ENCODE measurements at regions not wholly inside any gene's neighbourhood (a gene's known extent, or its start where the extent isn't known, plus 50 kb on each side); places are given as distances from the start of the nearest gene placed in this dataset.

DNA sequence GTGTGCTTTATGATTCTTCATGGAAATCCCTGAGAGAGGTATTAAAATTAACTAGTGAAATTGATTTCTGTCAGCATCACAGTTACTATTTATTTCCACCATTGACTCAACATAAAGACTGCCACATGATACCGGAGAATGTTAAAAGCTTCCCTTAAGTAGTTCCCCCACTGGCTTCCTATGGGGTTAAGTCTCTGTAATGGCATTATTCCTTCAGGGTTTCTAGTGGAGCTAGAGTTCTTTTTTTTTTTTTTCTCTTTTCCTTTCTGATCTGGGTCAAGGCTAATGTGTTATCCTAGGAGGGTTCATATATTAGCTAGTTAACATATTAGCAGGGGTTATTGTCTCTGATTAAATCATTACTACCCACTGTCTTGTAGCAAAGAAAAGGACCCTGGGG is 1919.1 kb upstream of the PIK3C3 start:
- Histone ChIP-seq H3K9me3 (ENCODE audit: insufficient read depth, low read depth, low read length) (no peaks in the 10 kb centered on the region), H3K4me3 (ENCODE audit: low read length) (no peak overlapping the region), H3K27me3 (ENCODE audit: insufficient read depth, low read length) (no peaks in the 10 kb centered on the region), H3K36me3 (ENCODE audit: insufficient read depth, low read length) (no peaks in the 10 kb centered on the region), H3K9ac (ENCODE audit: low read depth, low read length) (no peak overlapping the region), H3K27ac (ENCODE audit: low read depth, low read length) (no peak overlapping the region), H3K4me1 (ENCODE audit: insufficient read depth, low read length) (no peaks in the 10 kb centered on the region)
- 100% methylated on average over 1 of the region's 1 CpG for WGBS

DNA sequence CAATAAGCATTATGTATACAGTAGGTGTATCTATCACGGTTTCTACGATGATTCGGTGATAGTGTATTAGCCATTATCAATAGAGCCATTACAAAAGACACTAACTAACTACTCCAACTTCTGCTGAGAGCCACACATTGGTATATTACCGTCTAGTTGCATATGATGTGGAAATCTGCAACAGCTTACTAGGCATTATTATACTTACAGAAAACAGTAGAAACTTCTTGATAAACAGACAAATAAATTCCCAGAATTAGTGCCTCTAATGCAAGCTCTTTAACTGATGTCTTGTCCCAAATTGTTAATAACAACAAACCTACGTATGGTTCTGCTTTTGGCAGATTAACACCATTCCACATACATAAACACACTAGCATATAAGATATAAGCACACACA is 1923.0 kb upstream of the PIK3C3 start:
- Histone ChIP-seq H3K4me1 (ENCODE audit: insufficient read depth, low read length) (no peaks in the 10 kb centered on the region), H3K4me3 (ENCODE audit: low read length) (no peak overlapping the region), H3K9ac (ENCODE audit: low read depth, low read length) (no peak overlapping the region), H3K9me3 (ENCODE audit: insufficient read depth, low read depth, low read length) (no peaks in the 10 kb centered on the region), H3K27me3 (ENCODE audit: insufficient read depth, low read length) (no peaks in the 10 kb centered on the region), H3K36me3 (ENCODE audit: insufficient read depth, low read length) (no peaks in the 10 kb centered on the region), H3K27ac (ENCODE audit: low read depth, low read length) (no peak overlapping the region)
- 96% methylated on average over 2 of the region's 5 CpGs for WGBS

DNA sequence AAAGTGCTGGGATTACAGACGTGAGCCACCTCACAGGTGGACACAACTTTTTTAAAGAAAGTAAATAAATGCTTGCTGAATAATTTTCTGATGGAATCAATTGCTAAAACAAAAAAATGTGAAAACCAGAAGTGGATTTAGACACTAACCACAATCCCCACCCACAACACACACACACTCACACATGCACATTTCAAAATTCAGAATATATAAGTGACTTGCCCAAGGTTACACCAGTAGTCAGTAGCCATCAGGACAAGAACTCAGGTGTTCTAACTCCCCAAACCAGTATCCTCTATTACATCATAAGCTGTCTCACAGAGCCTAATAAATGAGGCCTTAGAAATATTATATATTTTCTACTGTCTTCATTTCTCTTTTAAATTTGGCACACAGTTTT is 1923.6 kb upstream of the PIK3C3 start:
- 86% methylated on average over 1 of the region's 1 CpG for WGBS
- Histone ChIP-seq H3K36me3 (ENCODE audit: insufficient read depth, low read length) (no peaks in the 10 kb centered on the region), H3K4me1 (ENCODE audit: insufficient read depth, low read length) (no peaks in the 10 kb centered on the region), H3K9me3 (ENCODE audit: insufficient read depth, low read depth, low read length) (no peaks in the 10 kb centered on the region), H3K27ac (ENCODE audit: low read depth, low read length) (no peak overlapping the region), H3K4me3 (ENCODE audit: low read length) (no peak overlapping the region), H3K27me3 (ENCODE audit: insufficient read depth, low read length) (no peaks in the 10 kb centered on the region), H3K9ac (ENCODE audit: low read depth, low read length) (no peak overlapping the region)

DNA sequence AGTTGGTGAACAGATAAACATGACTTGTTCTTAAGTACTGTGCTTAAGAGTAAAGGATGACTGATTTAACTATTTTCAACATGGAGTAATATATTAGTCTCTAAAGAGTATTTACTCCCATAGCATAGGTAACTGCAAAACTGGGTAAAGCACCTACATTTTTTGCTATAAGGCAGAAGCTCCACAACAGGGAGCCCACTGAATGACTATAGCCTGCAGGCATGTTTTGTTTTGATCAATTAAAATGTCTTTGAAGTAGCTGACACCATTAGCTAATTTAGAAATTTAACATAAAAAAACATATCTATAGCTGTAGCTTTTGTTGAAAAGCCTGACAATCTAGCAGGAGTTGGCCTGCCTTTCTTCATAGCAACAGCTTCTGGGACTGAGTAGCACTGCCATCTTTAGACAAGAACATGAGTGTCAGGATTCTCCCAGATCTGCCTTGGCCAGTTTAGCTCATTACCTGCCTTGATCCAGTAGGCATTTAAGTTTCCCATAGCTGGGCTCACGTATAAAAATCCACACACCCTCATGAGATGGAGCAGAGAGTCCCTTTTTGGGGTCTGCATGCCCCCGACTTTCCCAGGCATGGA is 1935.1 kb upstream of the PIK3C3 start:
- 40% methylated on average over 2 of the region's 2 CpGs for WGBS
- Histone ChIP-seq H3K4me1 (ENCODE audit: insufficient read depth, low read length) (peaks cover 48% of the 10 kb centered on the region), H3K36me3 (ENCODE audit: insufficient read depth, low read length) (no peaks in the 10 kb centered on the region), H3K27me3 (ENCODE audit: insufficient read depth, low read length) (no peaks in the 10 kb centered on the region), H3K9ac (ENCODE audit: low read depth, low read length) (no peak overlapping the region), H3K27ac (ENCODE audit: low read depth, low read length) (peak overlapping the region; percentile 68; the same call in 1 of the 2 replicates), H3K9me3 (ENCODE audit: insufficient read depth, low read depth, low read length) (no peaks in the 10 kb centered on the region), H3K4me3 (ENCODE audit: low read length) (no peak overlapping the region)

DNA sequence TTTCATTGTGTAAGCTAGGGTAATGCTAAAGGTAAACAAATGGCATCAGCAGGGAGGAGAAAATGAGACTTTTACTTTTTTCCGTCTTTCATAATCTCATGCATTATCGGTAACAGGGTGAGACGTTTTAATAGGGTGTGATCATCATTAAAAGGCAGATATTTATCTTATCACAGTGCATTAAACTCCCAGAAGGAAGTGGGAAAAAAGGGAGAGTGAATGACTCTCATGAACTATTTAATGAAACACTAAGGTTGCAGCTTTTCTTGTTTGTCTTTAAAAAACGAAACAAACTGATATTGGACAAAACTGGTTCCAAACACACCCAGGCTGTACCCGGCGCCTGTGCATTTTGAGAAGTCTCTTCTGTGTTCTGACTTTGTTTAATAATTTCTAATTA is 1936.8 kb upstream of the PIK3C3 start:
- Histone ChIP-seq H3K4me1 (ENCODE audit: insufficient read depth, low read length) (peaks cover 48% of the 10 kb centered on the region), H3K27ac (ENCODE audit: low read depth, low read length) (peak overlapping the region; percentile 29; the same call in 1 of the 2 replicates), H3K9me3 (ENCODE audit: insufficient read depth, low read depth, low read length) (no peaks in the 10 kb centered on the region), H3K36me3 (ENCODE audit: insufficient read depth, low read length) (no peaks in the 10 kb centered on the region), H3K4me3 (ENCODE audit: low read length) (no peak overlapping the region), H3K9ac (ENCODE audit: low read depth, low read length) (no peak overlapping the region), H3K27me3 (ENCODE audit: insufficient read depth, low read length) (no peaks in the 10 kb centered on the region)
- 87% methylated on average over 6 of the region's 6 CpGs for WGBS

DNA sequence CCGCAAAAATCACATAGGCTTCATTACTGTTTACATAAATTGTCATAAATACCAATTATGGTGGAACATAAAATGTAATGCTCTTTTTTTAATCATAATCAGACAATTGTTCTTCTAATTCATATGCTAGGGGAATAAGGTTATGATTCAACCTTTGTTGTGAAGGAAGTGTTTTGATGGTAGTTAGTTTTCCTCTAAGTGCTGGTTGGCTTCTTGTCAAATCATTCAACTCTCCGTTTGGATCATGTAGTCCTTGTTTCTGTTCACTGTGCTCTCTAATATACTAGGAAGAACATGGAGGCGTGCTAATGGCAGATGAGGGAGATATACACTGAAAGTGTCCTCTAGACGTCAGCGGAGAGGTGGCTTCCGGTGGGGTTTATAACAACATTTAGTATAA is 1938.0 kb upstream of the PIK3C3 start:
- peaks cover 47% of the 10 kb centered on the region for H3K4me1 ChIP-seq (ENCODE audit: insufficient read depth, low read length)
- no peak overlapping the region for H3K27ac ChIP-seq (ENCODE audit: low read depth, low read length)
- no peaks in the 10 kb centered on the region for H3K36me3 ChIP-seq (ENCODE audit: insufficient read depth, low read length)
- 96% methylated on average over 6 of the region's 6 CpGs for WGBS
- H3K9ac ChIP-seq (ENCODE audit: low read depth, low read length) = no peak overlapping the region
- no peak overlapping the region for H3K4me3 ChIP-seq (ENCODE audit: low read length)
- H3K27me3 ChIP-seq (ENCODE audit: insufficient read depth, low read length) = no peaks in the 10 kb centered on the region
- H3K9me3 ChIP-seq (ENCODE audit: insufficient read depth, low read depth, low read length) = no peaks in the 10 kb centered on the region

DNA sequence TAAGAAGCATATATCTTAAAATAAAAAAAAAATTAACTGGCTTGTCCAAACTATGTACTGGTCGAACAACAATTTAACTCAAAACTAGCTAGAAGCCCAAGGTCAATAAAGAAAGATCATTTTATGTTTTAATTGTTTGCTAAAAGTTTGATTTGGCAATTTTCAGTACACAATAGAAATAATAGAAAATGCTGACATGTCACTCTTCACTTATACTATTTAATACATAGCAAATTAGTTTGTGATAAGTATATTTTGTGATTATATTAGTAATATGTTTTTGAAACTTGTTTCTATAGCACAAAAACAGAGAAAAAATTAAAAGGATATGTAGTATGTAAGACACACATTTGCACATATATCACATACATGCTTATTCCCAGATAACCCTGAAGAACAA is 1938.6 kb upstream of the PIK3C3 start:
- Histone ChIP-seq H3K36me3 (ENCODE audit: insufficient read depth, low read length) (no peaks in the 10 kb centered on the region), H3K9me3 (ENCODE audit: insufficient read depth, low read depth, low read length) (no peaks in the 10 kb centered on the region), H3K9ac (ENCODE audit: low read depth, low read length) (no peak overlapping the region), H3K4me1 (ENCODE audit: insufficient read depth, low read length) (peaks cover 41% of the 10 kb centered on the region), H3K27me3 (ENCODE audit: insufficient read depth, low read length) (no peaks in the 10 kb centered on the region), H3K27ac (ENCODE audit: low read depth, low read length) (no peak overlapping the region), H3K4me3 (ENCODE audit: low read length) (no peak overlapping the region)
- WGBS = 100% methylated on average over 1 of the region's 1 CpG

DNA sequence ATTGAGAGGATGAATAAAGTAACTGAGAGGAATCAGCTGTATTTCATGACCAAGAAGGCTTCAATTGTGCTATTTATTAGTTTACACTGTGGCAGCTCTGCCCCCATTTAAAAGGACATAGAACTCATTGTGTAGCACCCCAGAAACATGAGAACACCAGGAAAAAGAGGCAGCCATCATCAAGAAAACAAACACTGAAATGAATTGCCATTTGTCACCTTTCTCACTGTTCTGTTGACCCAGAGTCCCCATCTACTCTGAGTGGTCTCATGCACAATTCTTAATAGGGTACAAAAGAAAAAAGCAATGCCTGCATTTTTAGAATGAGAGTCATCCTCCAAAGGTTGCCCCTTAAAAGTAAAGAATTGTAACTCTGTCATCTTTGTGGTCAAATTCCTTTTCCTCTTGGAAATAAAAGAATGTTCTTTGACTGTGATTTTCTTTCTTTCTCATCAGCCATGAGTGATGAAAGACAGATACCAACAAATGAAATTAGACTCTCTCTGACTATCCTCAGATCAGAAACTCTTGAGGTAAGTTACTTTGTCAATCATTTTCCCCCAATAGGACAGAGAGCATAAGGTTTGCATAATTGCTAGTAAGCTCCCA is 1941.9 kb upstream of the PIK3C3 start:
- Histone ChIP-seq H3K36me3 (ENCODE audit: insufficient read depth, low read length) (no peaks in the 10 kb centered on the region), H3K27me3 (ENCODE audit: insufficient read depth, low read length) (no peaks in the 10 kb centered on the region), H3K9me3 (ENCODE audit: insufficient read depth, low read depth, low read length) (no peaks in the 10 kb centered on the region)

DNA sequence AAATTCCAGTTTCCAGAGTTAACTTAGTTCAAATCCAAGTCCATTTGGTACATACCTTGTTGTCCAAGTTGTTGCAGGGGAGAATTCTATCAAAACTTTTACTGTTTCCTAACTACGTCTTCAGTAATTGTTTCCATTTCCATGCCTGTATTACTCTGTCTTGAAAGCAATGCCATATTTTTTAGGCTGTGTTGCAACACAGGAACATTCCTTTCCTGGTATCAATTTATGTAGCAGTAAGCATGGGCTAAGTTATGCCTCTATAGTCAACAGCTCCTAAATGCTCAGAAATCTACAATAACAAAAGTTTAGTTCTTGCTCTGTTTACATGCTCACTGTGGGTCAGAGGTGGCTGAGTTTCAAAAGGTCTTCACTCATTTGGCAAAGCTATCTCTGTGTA is 1943.8 kb upstream of the PIK3C3 start:
- no peaks in the 10 kb centered on the region; the same call in 1 of the 2 replicates for H3K4me1 ChIP-seq (ENCODE audit: insufficient read depth, low read length)
- no peaks in the 10 kb centered on the region for H3K9me3 ChIP-seq (ENCODE audit: insufficient read depth, low read depth, low read length)
- H3K9ac ChIP-seq (ENCODE audit: low read depth, low read length) = no peak overlapping the region
- H3K27me3 ChIP-seq (ENCODE audit: insufficient read depth, low read length) = no peaks in the 10 kb centered on the region
- no peak overlapping the region for H3K4me3 ChIP-seq (ENCODE audit: low read length)
- H3K36me3 ChIP-seq (ENCODE audit: insufficient read depth, low read length) = no peaks in the 10 kb centered on the region
- 88% methylated on average over 1 of the region's 1 CpG for WGBS
- H3K27ac ChIP-seq (ENCODE audit: low read depth, low read length) = no peak overlapping the region

More for the DNA sequence above, 1941.9 kb upstream of the PIK3C3 start:
- Histone ChIP-seq H3K4me1 (ENCODE audit: insufficient read depth, low read length) (peaks cover 8% of the 10 kb centered on the region), H3K4me3 (ENCODE audit: low read length) (no peak overlapping the region), H3K27ac (ENCODE audit: low read depth, low read length) (no peak overlapping the region), H3K9ac (ENCODE audit: low read depth, low read length) (no peak overlapping the region)

DNA sequence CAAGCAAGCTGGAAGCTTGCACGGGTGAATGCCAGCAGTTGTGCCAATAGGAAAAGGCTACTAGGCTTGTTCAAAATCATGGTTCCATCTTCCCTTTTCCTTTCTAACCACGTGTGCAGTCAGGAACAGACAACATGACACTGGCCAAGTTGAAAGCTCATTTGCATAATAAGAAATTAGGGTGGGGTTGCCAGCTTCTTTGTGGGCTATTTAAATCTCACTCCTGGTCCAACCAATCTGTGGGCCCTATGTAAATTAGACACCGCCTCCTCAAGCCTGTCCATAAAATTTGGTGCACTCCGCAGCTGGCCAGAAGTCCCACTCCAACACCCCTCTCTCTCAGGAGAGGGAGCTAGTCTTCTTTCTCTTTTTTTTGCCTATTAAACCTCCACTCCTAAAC is 1948.4 kb upstream of the PIK3C3 start:
- Histone ChIP-seq H3K9me3 (ENCODE audit: insufficient read depth, low read depth, low read length) (no peaks in the 10 kb centered on the region), H3K36me3 (ENCODE audit: insufficient read depth, low read length) (no peaks in the 10 kb centered on the region), H3K27ac (ENCODE audit: low read depth, low read length) (no peak overlapping the region), H3K27me3 (ENCODE audit: insufficient read depth, low read length) (no peaks in the 10 kb centered on the region), H3K4me1 (ENCODE audit: insufficient read depth, low read length) (no peaks in the 10 kb centered on the region; the same call in 1 of the 2 replicates), H3K9ac (ENCODE audit: low read depth, low read length) (no peak overlapping the region), H3K4me3 (ENCODE audit: low read length) (no peak overlapping the region)
- 86% methylated on average over 4 of the region's 4 CpGs for WGBS

DNA sequence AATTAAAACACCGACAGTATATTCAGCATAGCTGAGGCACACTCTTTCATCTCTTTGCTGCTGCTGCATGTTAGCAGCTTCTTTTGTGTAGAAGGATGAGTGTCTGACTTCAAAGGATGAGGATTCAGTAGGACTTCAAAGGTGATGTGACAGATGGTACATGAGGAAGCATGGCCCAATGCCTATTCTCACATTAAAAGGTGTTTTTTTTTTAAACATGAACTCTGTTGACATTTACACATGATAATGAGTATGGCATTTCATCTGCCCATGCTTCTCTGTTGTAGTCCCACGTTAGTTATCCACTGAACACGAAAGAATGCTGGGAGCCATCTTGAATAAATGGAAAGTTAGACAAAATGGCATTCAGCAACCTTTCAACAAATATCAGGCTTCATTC is 1950.8 kb upstream of the PIK3C3 start:
- Histone ChIP-seq H3K4me3 (ENCODE audit: low read length) (no peak overlapping the region), H3K9me3 (ENCODE audit: insufficient read depth, low read depth, low read length) (no peaks in the 10 kb centered on the region), H3K27ac (ENCODE audit: low read depth, low read length) (no peak overlapping the region), H3K27me3 (ENCODE audit: insufficient read depth, low read length) (no peaks in the 10 kb centered on the region), H3K36me3 (ENCODE audit: insufficient read depth, low read length) (no peaks in the 10 kb centered on the region), H3K4me1 (ENCODE audit: insufficient read depth, low read length) (peaks cover 6% of the 10 kb centered on the region), H3K9ac (ENCODE audit: low read depth, low read length) (no peak overlapping the region)
- 100% methylated on average over 3 of the region's 3 CpGs for WGBS

DNA sequence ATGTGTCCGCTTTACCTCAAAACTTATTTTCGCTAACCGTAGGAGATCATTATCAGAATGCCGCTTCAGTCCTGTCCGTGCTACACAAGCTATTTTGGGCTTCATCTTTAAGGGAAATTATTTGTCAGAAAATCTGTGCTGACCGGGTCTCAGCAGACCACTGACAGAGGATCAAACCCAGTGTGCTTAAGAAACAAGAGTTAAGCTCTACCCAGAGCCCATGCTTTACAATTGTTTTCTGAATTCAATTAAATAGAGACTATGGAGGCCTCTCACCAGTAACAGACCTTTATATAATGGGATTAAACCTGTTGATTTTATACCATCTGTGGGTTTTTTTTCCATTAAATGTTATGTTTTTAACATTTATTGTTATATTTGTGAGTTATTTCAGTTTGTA is 1956.7 kb upstream of the PIK3C3 start:
- H3K27ac ChIP-seq (ENCODE audit: low read depth, low read length) = no peak overlapping the region
- H3K4me3 ChIP-seq (ENCODE audit: low read length) = no peak overlapping the region
- H3K27me3 ChIP-seq (ENCODE audit: insufficient read depth, low read length) = no peaks in the 10 kb centered on the region
- no peaks in the 10 kb centered on the region for H3K9me3 ChIP-seq (ENCODE audit: insufficient read depth, low read depth, low read length)
- WGBS = 94% methylated on average over 6 of the region's 6 CpGs
- H3K9ac ChIP-seq (ENCODE audit: low read depth, low read length) = no peak overlapping the region
- H3K36me3 ChIP-seq (ENCODE audit: insufficient read depth, low read length) = no peaks in the 10 kb centered on the region
- peaks cover 9% of the 10 kb centered on the region for H3K4me1 ChIP-seq (ENCODE audit: insufficient read depth, low read length)
